Spinal cord (tissue), 9 donors: ENCODE measurements at regions not wholly inside any gene's neighbourhood (a gene's known extent, or its start where the extent isn't known, plus 50 kb on each side); places are given as distances from the start of the nearest gene placed in this dataset.
"Not testable (repeated sequence)": the region's sequence is repeated elsewhere in the genome, so short reads cannot be mapped to it uniquely, and the experiment has no call there.

Source experiments
- DNase-seq, 6 donors: peaks; one replicate each; pipeline versions ENCODE4 v3.0.0 to v3.0.0-alpha.2; 2013 to 2015; ENCODE audit warnings: low spot score in 6 of 6, low read depth in 4 of 6
- H3K27ac ChIP-seq: one replicate; pipeline ENCODE4 v1.5.1; 2013; ENCODE audit warnings: low read depth, low read length, control low read depth
- H3K27me3 ChIP-seq: one replicate; pipeline ENCODE4 v1.6.1; 2013; ENCODE audit warnings: low read length; ENCODE audit not compliant: control insufficient read depth, insufficient read depth
- H3K36me3 ChIP-seq: one replicate; pipeline ENCODE4 v1.6.1; 2013; ENCODE audit warnings: low read length; ENCODE audit not compliant: control insufficient read depth, insufficient read depth
- H3K4me1 ChIP-seq: one replicate; pipeline ENCODE4 v1.6.1; 2013; ENCODE audit warnings: low read length; ENCODE audit not compliant: control insufficient read depth, insufficient read depth
- H3K4me3 ChIP-seq: one replicate; pipeline ENCODE4 v1.5.1; 2013; ENCODE audit warnings: low read depth, low read length, control low read depth
- H3K9me3 ChIP-seq: one replicate; pipeline ENCODE4 v1.6.1; 2013; ENCODE audit warnings: low read length; ENCODE audit not compliant: control insufficient read depth, insufficient read depth
- WGBS: methylation state at CpG from one replicate; pipeline ENCODE4 v1.1.5; 2013; ENCODE audit warnings: missing lambda C conversion rate; ENCODE audit not compliant: insufficient coverage; 5-methylcytosine and 5-hydroxymethylcytosine counted together
- donor health status: healthy.

DNA sequence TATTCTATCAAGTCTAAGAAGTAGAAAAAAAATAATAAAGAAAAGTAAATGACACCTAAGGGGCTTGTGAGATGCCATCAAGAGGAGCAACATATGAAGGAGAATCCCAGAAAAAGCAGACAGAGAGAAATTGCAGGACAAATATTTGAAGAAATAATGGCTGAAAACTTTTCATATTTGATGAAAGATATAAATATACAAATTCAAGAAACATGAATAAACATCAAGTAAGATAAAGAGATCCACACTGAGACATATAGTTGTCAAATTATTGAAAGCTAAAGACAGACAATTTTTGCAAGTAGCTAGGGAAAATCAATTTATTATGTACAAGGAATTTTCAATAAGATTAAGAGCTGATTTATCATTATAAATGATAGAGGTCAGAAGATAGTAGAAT is 558.0 kb downstream of the ZWINT start:
- H3K9me3 ChIP-seq, result no peaks in the 10 kb centered on the region
- no peaks in the 10 kb centered on the region for H3K36me3 ChIP-seq
- no peak overlapping the region for H3K27ac ChIP-seq

DNA sequence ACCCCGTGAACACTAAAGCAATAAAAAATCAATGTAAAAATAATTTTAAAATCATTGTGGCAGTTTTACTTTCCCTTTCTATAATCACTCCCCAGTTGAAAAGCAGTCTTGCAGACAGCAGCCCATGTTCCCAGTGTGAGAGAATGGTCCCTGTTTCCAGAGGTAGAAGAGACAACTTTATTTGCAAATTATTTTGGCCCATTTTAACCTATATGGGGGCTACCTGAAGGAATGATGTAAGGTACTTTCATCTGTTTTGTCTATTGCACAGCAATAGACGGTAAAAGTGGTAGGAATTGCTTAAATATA is 559.8 kb downstream of the ZWINT start:
- H3K36me3 ChIP-seq, result no peaks in the 10 kb centered on the region
- no peaks in the 10 kb centered on the region for H3K27me3 ChIP-seq
- no peak for DNase-seq
- no peaks in the 10 kb centered on the region for H3K9me3 ChIP-seq
- no CpG with 5 or more reads among the region's 2 CpGs for WGBS
- H3K4me1 ChIP-seq, result no peaks in the 10 kb centered on the region
- H3K4me3 ChIP-seq, result no peak overlapping the region
- no peak overlapping the region for H3K27ac ChIP-seq

More for the DNA sequence above, 558.0 kb downstream of the ZWINT start:
- Histone ChIP-seq H3K27me3 (no peaks in the 10 kb centered on the region), H3K4me3 (no peak overlapping the region), H3K4me1 (no peaks in the 10 kb centered on the region)
- DNase-seq, result no peak

DNA sequence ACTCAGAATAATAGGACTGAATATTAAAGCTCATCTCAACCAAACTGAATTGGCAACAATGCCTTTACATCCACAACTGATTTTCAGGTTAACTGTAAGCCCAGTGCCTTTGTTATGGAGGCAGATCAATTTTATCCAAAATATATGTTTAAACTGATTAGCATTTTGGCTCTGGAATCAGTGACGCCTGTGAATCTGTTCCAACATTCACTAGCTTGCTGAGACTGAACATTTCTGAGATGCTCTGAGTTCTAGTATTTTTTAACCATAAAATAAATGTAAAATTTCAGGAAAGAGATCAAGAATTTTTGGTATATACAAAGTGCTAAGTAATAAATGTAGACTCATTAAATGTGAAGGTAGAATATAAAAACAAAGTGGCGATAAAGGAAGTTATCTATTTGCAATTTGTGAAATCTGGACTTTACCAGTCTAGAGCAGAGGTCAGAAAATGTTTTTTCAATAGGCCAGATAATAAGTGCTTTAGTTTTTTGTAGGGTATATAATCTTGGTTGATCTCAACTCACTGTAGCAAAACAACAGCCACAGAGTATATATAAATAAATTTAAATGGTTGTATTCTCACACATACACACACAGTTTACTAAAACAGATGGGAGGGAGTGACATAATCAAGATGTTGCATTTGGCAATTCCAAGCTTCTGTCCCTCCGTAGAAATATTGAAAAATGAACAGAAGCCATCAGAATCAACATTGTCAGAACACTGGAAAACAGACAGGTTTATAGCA is 560.3 kb downstream of the ZWINT start:
- peak in 2 of 6 donors; percentile 39 to 75 for DNase-seq
- no peaks in the 10 kb centered on the region for H3K36me3 ChIP-seq
- 100% methylated on average over 1 of the region's 3 CpGs for WGBS
- no peaks in the 10 kb centered on the region for H3K9me3 ChIP-seq
- H3K4me3 ChIP-seq, result no peak overlapping the region
- H3K27ac ChIP-seq, result no peak overlapping the region
- H3K4me1 ChIP-seq, result no peaks in the 10 kb centered on the region
- no peaks in the 10 kb centered on the region for H3K27me3 ChIP-seq

DNA sequence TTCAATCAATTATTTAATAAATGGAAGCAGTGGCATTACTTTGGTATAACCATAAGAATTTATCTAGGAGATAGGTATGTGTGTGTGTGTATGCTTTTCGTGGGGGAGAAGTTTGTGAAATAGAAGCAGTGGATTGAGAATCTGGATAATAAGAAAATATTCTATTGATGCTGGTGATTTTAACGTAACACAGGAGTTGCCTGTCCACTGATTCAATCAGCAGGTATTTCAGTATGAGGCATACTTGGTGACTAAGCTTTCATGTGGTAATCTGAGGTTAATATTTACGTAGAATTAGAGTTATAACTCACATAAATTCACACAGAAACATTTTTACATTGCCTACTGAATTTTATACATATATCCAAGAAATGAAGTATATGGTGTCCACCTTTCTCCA is 568.0 kb downstream of the ZWINT start:
- Histone ChIP-seq H3K4me1 (no peaks in the 10 kb centered on the region), H3K27ac (no peak overlapping the region), H3K36me3 (no peaks in the 10 kb centered on the region), H3K4me3 (no peak overlapping the region), H3K27me3 (no peaks in the 10 kb centered on the region), H3K9me3 (no peaks in the 10 kb centered on the region)
- DNase-seq, result no peak
- 75% methylated on average over 2 of the region's 3 CpGs for WGBS

DNA sequence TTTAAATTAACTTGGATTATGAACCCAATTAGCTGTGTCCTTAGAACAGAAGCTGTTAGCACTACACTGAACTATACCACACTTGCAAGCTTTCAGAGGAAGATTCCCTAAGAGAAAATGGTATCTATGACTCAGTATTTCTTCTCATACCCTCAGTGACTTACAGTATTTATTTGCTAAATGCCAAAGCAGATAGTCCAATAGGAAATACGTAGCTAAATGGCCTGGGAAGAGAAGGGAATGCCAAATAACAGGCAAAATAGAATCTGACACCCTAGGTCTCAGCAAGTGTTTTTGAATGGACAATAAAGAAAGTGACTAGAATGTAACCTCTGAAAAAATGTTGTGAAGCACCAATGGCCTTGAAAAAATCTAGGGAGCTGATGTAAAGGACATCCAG is 570.8 kb downstream of the ZWINT start:
- H3K27ac ChIP-seq, H3K4me3 ChIP-seq, H3K27me3 ChIP-seq, H3K4me1 ChIP-seq, H3K36me3 ChIP-seq, DNase-seq, H3K9me3 ChIP-seq: not testable (repeated sequence)
- no CpG with 5 or more reads among the region's 1 CpG for WGBS

DNA sequence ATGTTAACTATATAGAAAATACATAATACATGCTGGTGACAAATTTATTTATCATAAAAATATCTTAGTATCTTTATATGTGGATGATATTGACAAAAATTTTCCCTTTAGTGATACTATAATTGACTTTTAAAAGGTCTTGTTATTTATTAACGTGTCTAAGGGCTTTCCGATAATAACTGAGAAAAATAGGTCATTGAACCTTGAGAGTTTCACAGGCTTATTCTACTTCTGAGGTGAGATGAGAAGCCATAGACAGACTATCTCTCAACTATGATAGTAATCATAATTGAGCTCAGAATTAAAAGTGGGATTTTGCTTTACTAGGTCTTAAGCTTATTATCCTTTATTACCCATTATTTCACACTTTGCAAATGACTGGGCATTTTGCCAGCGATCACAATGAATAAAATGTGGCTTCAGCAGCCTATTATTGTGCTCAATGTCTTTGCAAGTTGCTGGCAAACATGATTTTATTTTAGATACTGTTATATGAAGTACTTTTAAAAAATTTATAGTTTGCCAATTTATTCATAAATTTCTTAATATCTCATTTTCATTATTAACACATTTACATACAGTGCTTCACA is 574.5 kb downstream of the ZWINT start:
- no CpG with 5 or more reads among the region's 3 CpGs for WGBS
- Histone ChIP-seq H3K36me3 (no peaks in the 10 kb centered on the region), H3K27me3 (no peaks in the 10 kb centered on the region), H3K9me3 (no peaks in the 10 kb centered on the region), H3K4me1 (no peaks in the 10 kb centered on the region), H3K27ac (no peak overlapping the region), H3K4me3 (no peak overlapping the region)
- DNase-seq, result peak in 2 of 6 donors; percentile 16 to 73

DNA sequence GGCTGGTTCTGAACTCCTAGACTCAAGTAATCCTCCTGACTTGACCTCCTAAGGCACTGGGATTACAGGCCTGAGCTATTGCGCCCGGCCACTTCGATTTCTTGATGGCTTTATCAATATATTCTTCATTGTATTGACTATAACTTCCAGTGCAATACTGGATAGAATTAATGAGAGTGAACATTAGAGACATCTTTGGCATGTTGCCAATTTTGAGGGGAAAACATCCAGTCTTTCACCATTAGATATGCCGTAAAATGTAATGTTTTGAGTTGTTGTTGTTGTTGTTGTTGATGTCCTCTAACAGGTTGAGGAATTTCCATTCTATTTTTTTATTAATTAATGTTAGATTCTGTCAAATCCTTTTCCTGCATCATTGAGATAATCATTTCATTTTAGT is 578.9 kb downstream of the ZWINT start:
- Histone ChIP-seq H3K36me3 (no peaks in the 10 kb centered on the region), H3K9me3 (no peaks in the 10 kb centered on the region), H3K27ac (no peak overlapping the region), H3K4me3 (no peak overlapping the region), H3K4me1 (no peaks in the 10 kb centered on the region), H3K27me3 (no peaks in the 10 kb centered on the region)
- peak in 1 of 6 donors; percentile 1 for DNase-seq
- WGBS, result no CpG with 5 or more reads among the region's 4 CpGs

DNA sequence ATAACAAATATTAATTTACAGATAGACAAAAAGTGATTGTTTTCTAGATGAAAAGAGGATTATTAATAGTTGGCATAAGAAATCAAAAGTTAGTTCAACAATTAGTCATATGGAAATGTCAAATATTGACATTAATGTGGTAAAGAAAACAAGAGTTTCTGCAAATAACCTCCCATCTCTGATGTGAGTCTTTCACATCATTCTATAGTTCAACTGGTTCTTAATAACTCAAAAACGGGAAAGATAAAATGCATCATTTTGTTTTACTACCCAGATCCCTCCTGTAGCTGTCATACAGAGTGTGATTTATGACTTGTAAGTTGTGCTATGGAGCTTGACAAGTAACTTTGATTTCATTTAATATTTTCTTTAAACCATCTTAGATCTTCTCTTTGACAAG is 594.8 kb downstream of the ZWINT start:
- no peak for DNase-seq
- no peaks in the 10 kb centered on the region for H3K27me3 ChIP-seq
- no peak overlapping the region for H3K27ac ChIP-seq
- no peaks in the 10 kb centered on the region for H3K9me3 ChIP-seq
- no CpG with 5 or more reads among the region's 1 CpG for WGBS
- no peaks in the 10 kb centered on the region for H3K4me1 ChIP-seq
- no peaks in the 10 kb centered on the region for H3K36me3 ChIP-seq
- no peak overlapping the region for H3K4me3 ChIP-seq

DNA sequence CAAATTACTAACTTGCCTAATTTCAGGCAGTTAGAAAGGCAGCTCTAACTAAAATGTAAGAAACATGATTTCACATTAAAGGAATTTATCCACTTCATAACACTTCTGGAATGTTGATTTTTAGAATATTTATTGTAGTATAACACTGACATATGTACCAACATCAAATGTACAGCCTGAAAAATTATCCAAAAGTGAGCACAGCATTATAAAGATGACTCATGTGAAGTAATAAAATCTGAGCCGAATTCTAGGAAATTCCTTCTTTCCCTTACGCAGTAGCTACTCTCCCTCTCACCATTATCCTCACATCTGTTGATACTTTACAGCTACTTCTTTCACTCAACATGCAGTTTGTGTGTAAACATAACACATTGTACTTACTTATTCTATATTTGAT is 610.6 kb downstream of the ZWINT start:
- Histone ChIP-seq H3K27me3 (no peaks in the 10 kb centered on the region), H3K27ac (no peak overlapping the region), H3K4me3 (no peak overlapping the region), H3K36me3 (no peaks in the 10 kb centered on the region), H3K9me3 (no peaks in the 10 kb centered on the region), H3K4me1 (peaks cover 4% of the 10 kb centered on the region)
- no CpG with 5 or more reads among the region's 2 CpGs for WGBS
- DNase-seq, result no peak

DNA sequence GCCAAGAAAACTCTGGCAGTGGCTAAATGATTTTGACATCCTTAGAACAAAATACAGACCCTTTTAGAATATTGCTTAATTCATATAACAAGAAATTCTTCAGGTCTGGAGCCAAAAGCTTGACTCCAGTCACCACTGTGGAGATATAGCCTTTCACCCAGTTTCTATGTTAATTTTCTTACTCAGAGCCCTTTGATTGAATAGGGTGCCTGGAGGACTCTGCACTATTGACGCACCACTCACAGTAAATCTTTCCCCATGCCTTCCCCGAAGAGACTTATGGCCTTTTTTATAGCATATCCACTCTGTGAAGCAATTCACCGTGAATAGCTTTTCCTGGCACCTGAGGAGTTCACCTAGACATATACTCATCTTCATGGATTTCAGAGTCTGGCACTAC is 613.8 kb downstream of the ZWINT start:
- H3K27ac ChIP-seq, result no peak overlapping the region
- DNase-seq, result peak in 2 of 6 donors; percentile 6 to 40
- no peaks in the 10 kb centered on the region for H3K36me3 ChIP-seq
- 28% methylated on average over 3 of the region's 3 CpGs for WGBS
- H3K27me3 ChIP-seq, result no peaks in the 10 kb centered on the region
- H3K9me3 ChIP-seq, result no peaks in the 10 kb centered on the region
- H3K4me1 ChIP-seq, result peaks cover 4% of the 10 kb centered on the region
- no peak overlapping the region for H3K4me3 ChIP-seq
